ENCODE measurements at regions not wholly inside any gene's neighbourhood (a gene's known extent, or its start where the extent isn't known, plus 50 kb on each side); places are given as distances from the start of the nearest gene placed in this dataset.
A peak's percentile ranks its signal among the peaks of the same experiment; 100 is the strongest.

GRCh38 chr3:147921051-147921450 is 511.9 kb downstream of the ZIC1 start:
- Histone ChIP-seq H2AFZ (peak overlapping the region; percentile 39; the same call in 1 of the 2 replicates), H3K4me1 (ENCODE audit: insufficient read depth) (no peaks in the 10 kb centered on the region), H3K27ac (ENCODE audit: low read depth) (no peak overlapping the region), H3K79me2 (replicated peaks; ENCODE audit: insufficient read depth) (no peaks in the 10 kb centered on the region), H3K27me3 (ENCODE audit: insufficient read depth) (no peaks in the 10 kb centered on the region), H4K20me1 (replicated peaks; ENCODE audit: insufficient read depth) (no peaks in the 10 kb centered on the region), H3K36me3 (ENCODE audit: insufficient read depth) (no peaks in the 10 kb centered on the region), H3K4me3 (no peak overlapping the region), H3K4me2 (no peak overlapping the region), H3K9me2 (ENCODE audit: insufficient read depth) (no peaks in the 10 kb centered on the region), H3F3A (replicated peaks; ENCODE audit: low read depth) (no peaks in the 10 kb centered on the region)
- no peaks in the 10 kb centered on the region for H3K36me3 Mint-ChIP-seq (ENCODE audit: low read depth)
- ATAC-seq (no peak), DNase-seq (ENCODE audit: low spot score) (no peak)
- no peak overlapping the region for H3K4me3 Mint-ChIP-seq
- no peak overlapping the region for H3K27ac Mint-ChIP-seq
- H3K4me1 Mint-ChIP-seq: no peaks in the 10 kb centered on the region
- H3K27me3 Mint-ChIP-seq (ENCODE audit: insufficient read depth, low read depth, poor library complexity): no peaks in the 10 kb centered on the region
- H3K9me3 Mint-ChIP-seq: no peaks in the 10 kb centered on the region
- TF ChIP-seq, protein P1, sequence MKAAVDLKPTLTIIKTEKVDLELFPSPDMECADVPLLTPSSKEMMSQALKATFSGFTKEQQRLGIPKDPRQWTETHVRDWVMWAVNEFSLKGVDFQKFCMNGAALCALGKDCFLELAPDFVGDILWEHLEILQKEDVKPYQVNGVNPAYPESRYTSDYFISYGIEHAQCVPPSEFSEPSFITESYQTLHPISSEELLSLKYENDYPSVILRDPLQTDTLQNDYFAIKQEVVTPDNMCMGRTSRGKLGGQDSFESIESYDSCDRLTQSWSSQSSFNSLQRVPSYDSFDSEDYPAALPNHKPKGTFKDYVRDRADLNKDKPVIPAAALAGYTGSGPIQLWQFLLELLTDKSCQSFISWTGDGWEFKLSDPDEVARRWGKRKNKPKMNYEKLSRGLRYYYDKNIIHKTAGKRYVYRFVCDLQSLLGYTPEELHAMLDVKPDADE (IDR thresholded peaks at IDR 0.05): no peak
- TF ChIP-seq POLR2AphosphoS5 (IDR thresholded peaks at IDR 0.05; ENCODE audit: low read depth): no peak
- TF ChIP-seq, protein P2, sequence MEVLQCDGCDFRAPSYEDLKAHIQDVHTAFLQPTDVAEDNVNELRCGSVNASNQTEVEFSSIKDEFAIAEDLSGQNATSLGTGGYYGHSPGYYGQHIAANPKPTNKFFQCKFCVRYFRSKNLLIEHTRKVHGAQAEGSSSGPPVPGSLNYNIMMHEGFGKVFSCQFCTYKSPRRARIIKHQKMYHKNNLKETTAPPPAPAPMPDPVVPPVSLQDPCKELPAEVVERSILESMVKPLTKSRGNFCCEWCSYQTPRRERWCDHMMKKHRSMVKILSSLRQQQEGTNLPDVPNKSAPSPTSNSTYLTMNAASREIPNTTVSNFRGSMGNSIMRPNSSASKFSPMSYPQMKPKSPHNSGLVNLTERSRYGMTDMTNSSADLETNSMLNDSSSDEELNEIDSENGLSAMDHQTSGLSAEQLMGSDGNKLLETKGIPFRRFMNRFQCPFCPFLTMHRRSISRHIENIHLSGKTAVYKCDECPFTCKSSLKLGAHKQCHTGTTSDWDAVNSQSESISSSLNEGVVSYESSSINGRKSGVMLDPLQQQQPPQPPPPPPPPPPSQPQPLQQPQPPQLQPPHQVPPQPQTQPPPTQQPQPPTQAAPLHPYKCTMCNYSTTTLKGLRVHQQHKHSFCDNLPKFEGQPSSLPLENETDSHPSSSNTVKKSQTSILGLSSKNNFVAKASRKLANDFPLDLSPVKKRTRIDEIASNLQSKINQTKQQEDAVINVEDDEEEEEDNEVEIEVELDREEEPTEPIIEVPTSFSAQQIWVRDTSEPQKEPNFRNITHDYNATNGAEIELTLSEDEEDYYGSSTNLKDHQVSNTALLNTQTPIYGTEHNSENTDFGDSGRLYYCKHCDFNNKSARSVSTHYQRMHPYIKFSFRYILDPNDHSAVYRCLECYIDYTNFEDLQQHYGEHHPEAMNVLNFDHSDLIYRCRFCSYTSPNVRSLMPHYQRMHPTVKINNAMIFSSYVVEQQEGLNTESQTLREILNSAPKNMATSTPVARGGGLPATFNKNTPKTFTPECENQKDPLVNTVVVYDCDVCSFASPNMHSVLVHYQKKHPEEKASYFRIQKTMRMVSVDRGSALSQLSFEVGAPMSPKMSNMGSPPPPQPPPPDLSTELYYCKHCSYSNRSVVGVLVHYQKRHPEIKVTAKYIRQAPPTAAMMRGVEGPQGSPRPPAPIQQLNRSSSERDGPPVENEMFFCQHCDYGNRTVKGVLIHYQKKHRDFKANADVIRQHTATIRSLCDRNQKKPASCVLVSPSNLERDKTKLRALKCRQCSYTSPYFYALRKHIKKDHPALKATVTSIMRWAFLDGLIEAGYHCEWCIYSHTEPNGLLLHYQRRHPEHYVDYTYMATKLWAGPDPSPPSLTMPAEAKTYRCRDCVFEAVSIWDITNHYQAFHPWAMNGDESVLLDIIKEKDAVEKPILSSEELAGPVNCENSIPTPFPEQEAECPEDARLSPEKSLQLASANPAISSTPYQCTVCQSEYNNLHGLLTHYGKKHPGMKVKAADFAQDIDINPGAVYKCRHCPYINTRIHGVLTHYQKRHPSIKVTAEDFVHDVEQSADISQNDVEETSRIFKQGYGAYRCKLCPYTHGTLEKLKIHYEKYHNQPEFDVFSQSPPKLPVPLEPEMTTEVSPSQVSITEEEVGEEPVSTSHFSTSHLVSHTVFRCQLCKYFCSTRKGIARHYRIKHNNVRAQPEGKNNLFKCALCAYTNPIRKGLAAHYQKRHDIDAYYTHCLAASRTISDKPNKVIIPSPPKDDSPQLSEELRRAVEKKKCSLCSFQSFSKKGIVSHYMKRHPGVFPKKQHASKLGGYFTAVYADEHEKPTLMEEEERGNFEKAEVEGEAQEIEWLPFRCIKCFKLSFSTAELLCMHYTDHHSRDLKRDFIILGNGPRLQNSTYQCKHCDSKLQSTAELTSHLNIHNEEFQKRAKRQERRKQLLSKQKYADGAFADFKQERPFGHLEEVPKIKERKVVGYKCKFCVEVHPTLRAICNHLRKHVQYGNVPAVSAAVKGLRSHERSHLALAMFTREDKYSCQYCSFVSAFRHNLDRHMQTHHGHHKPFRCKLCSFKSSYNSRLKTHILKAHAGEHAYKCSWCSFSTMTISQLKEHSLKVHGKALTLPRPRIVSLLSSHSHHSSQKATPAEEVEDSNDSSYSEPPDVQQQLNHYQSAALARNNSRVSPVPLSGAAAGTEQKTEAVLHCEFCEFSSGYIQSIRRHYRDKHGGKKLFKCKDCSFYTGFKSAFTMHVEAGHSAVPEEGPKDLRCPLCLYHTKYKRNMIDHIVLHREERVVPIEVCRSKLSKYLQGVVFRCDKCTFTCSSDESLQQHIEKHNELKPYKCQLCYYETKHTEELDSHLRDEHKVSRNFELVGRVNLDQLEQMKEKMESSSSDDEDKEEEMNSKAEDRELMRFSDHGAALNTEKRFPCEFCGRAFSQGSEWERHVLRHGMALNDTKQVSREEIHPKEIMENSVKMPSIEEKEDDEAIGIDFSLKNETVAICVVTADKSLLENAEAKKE (CRISPR knock-in tag; IDR thresholded peaks at IDR 0.05): no peak
- no peak for TF ChIP-seq JUNB (IDR thresholded peaks at IDR 0.05; ENCODE audit: unreplicated experiment)
- TF ChIP-seq ZNF331 (CRISPR knock-in tag; IDR thresholded peaks at IDR 0.05; ENCODE audit: low read depth): no peak
- no peak for TF ChIP-seq STAT1 (IDR thresholded peaks at IDR 0.05; ENCODE audit: unreplicated experiment)
- TF ChIP-seq, protein P3, sequence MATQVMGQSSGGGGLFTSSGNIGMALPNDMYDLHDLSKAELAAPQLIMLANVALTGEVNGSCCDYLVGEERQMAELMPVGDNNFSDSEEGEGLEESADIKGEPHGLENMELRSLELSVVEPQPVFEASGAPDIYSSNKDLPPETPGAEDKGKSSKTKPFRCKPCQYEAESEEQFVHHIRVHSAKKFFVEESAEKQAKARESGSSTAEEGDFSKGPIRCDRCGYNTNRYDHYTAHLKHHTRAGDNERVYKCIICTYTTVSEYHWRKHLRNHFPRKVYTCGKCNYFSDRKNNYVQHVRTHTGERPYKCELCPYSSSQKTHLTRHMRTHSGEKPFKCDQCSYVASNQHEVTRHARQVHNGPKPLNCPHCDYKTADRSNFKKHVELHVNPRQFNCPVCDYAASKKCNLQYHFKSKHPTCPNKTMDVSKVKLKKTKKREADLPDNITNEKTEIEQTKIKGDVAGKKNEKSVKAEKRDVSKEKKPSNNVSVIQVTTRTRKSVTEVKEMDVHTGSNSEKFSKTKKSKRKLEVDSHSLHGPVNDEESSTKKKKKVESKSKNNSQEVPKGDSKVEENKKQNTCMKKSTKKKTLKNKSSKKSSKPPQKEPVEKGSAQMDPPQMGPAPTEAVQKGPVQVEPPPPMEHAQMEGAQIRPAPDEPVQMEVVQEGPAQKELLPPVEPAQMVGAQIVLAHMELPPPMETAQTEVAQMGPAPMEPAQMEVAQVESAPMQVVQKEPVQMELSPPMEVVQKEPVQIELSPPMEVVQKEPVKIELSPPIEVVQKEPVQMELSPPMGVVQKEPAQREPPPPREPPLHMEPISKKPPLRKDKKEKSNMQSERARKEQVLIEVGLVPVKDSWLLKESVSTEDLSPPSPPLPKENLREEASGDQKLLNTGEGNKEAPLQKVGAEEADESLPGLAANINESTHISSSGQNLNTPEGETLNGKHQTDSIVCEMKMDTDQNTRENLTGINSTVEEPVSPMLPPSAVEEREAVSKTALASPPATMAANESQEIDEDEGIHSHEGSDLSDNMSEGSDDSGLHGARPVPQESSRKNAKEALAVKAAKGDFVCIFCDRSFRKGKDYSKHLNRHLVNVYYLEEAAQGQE (IDR thresholded peaks at IDR 0.05; ENCODE audit: unreplicated experiment): no peak
- TF ChIP-seq EZH2 (IDR thresholded peaks at IDR 0.05; ENCODE audit: low read depth, unreplicated experiment): no peak
- no peak for TF ChIP-seq CREB1 (CRISPR knock-in tag; IDR thresholded peaks at IDR 0.05; ENCODE audit: low read depth)
- TF ChIP-seq, protein P4, sequence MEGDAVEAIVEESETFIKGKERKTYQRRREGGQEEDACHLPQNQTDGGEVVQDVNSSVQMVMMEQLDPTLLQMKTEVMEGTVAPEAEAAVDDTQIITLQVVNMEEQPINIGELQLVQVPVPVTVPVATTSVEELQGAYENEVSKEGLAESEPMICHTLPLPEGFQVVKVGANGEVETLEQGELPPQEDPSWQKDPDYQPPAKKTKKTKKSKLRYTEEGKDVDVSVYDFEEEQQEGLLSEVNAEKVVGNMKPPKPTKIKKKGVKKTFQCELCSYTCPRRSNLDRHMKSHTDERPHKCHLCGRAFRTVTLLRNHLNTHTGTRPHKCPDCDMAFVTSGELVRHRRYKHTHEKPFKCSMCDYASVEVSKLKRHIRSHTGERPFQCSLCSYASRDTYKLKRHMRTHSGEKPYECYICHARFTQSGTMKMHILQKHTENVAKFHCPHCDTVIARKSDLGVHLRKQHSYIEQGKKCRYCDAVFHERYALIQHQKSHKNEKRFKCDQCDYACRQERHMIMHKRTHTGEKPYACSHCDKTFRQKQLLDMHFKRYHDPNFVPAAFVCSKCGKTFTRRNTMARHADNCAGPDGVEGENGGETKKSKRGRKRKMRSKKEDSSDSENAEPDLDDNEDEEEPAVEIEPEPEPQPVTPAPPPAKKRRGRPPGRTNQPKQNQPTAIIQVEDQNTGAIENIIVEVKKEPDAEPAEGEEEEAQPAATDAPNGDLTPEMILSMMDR (conservative IDR thresholded peaks at IDR 0.05; ENCODE audit: low read depth in 2 of 2): no peak
- TF ChIP-seq NANOG (IDR thresholded peaks at IDR 0.05; ENCODE audit: borderline replicate concordance): no peak
- TF ChIP-seq ZNF114 (CRISPR knock-in tag; IDR thresholded peaks at IDR 0.05): no peak
- TF ChIP-seq EZH2phosphoT487 (IDR thresholded peaks at IDR 0.05; ENCODE audit: unreplicated experiment): no peak

All from GM23338 (cell line).